Heart right ventricle (tissue), 16 donors: ENCODE measurements at regions not wholly inside any gene's neighbourhood (a gene's known extent, or its start where the extent isn't known, plus 50 kb on each side); places are given as distances from the start of the nearest gene placed in this dataset.

Experiments used
- ATAC-seq, 8 donors: fragments of 200-7000 bp; cut with Tn5 transposase; one replicate each; pipeline ENCODE4 v1.9.1; 2020; ENCODE audit warnings: mild to moderate bottlenecking in 8 of 8, moderate library complexity in 8 of 8, moderate number of reproducible peaks in 1 of 8
- DNase-seq, 2 donors: peaks; one replicate each; pipeline ENCODE4 v3.0.0-alpha.2; 2020
- H3K27ac ChIP-seq, 10 donors: fragments of 200-600 bp; sonication (generic) in 2 of 10; one replicate each; pipeline versions ENCODE4 v1.5.0 to v1.8.0; 2020 to 2022; ENCODE audit warnings: mild to moderate bottlenecking in 3 of 10
- H3K27me3 ChIP-seq, 7 donors: fragments of 200-600 bp; one replicate each; pipeline ENCODE4 v1.8.0; 2021 to 2022; ENCODE audit warnings: mild to moderate bottlenecking in 2 of 7
- H3K36me3 ChIP-seq, 9 donors: fragments of 200-600 bp; sonication (generic) in 1 of 9; one replicate each; pipeline versions ENCODE4 v1.5.0 to v1.8.0; 2020 to 2022; ENCODE audit warnings: mild to moderate bottlenecking in 2 of 9
- H3K4me1 ChIP-seq, 9 donors: fragments of 200-600 bp; sonication (generic) in 1 of 9; one replicate each; pipeline versions ENCODE4 v1.5.0 to v1.8.0; 2020 to 2022; ENCODE audit warnings: mild to moderate bottlenecking in 4 of 9
- H3K4me3 ChIP-seq, 10 donors: fragments of 200-600 bp; sonication (generic) in 2 of 10; one replicate each; pipeline versions ENCODE4 v1.5.0 to v1.8.0; 2020 to 2022; ENCODE audit warnings: mild to moderate bottlenecking in 7 of 10, moderate library complexity in 2 of 10
- H3K9me3 ChIP-seq, 11 donors: fragments of 200-600 bp in 10 of 11; sonication (generic) in 2 of 11; one replicate each; pipeline versions ENCODE4 v1.5.0 to v1.8.0; 2013 to 2022; ENCODE audit warnings: mild to moderate bottlenecking in 2 of 11, control low read depth in 1 of 11, moderate library complexity in 1 of 11
- CTCF ChIP-seq, 9 donors: fragments of 200-600 bp; sonication (generic) in 2 of 9; IDR thresholded peaks; one replicate each; pipeline versions ENCODE4 v1.5.0 to v1.8.0; 2021 to 2022; ENCODE audit warnings: antibody characterized with exemption in 9 of 9, mild to moderate bottlenecking in 5 of 9, moderate library complexity in 1 of 9
- WGBS, 2 donors: extraction: QIAGEN DNeasy Blood & Tissue Kit; methylation state at CpG; one replicate each; pipeline ENCODE4 v1.1.7; 2013; ENCODE audit warnings: inconsistent platforms in 1 of 2; 5-methylcytosine and 5-hydroxymethylcytosine counted together
- intact Hi-C, 10 donors: fragments of 100-400 bp; cut with DNase I; formaldehyde crosslinking; loops; one replicate each; pipeline versions ENCODE4 v1.11.1 to v1.14.2; 2022
- donor health status: Arrhythmogenic right ventricular cardiomyopathy.
- donor health status: ischemic (EF 13 %, LVEDD 7.1; RV severe dilation, severe dysfunction).
- donor health status: healthy with polysubstance abuse.
- donor health status: DM: no; HTN: yes; CAD: no.
- donor health status: DM: no; HTN: no; CAD: no.
- donor health status: ischemic (EF 25% LVEDD 6.9; RV normal size, moderate dysfunction).
- donor health status: ischemic (EF 25% LVEDD 5.7; RV mildly dilated, moderate dysfunction).
- donor health status: healthy.
- donor health status: DM: yes; HTN: yes; CAD: no.
- donor health status: Ischemic cardiomyopathy.
- donor health status: ischemic (EF 35%, LVEDD 5.7; RV mildly dilated, moderate dysfunction).
- donor health status: nonischemic (EF 11% LVEDD 7.7; RV severe dilation, severe dysfunction).
- donor health status: DM: yes; HTN: yes; CAD: no.
- donor health status: PGD.
- donor health status: ischemic (EF 29% LVEDD 5.4; RV normal size, mild dysfunction).
- donor health status: nonischemic (EF 23%, LVEDD 6.1; RV moderate dilation, normal function).

GRCh38 chr15:29476503-29477080, 207.0 kb upstream of the NSMCE3 start:
- TF ChIP-seq CTCF (IDR thresholded peaks at IDR 0.05) = no peak
- no peaks in the 10 kb centered on the region for H3K36me3 ChIP-seq
- WGBS, 2 donors = 84 to 91% methylated on average over 17 of the region's 17 CpGs
- no peak overlapping the region for H3K27ac ChIP-seq
- H3K4me1 ChIP-seq = no peaks in the 10 kb centered on the region
- intact Hi-C loops = no loop called here
- no peaks in the 10 kb centered on the region for H3K27me3 ChIP-seq
- H3K9me3 ChIP-seq = no peaks in the 10 kb centered on the region
- no peak overlapping the region for H3K4me3 ChIP-seq
- ATAC-seq (no peak), DNase-seq (no peak)

DNA sequence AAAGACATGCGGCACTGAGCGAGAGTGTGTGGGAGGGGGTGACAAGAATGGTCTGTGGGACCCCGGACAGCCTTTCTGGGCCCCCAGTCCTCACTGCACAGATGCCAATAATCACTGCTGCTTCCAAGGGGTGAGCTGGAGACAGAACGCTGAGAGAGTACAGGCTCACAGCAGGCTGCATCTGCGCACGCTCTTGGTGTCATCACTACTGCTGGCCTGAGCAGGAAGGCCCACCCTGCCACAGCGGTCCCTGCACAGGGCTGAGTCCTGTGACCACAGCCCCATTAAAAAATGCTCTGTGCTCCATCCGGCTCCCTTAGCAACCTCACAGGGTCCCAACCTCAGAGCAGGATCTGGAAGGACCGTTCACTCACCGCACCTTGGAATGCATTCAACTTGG, 205.5 kb upstream of the NSMCE3 start:
- H3K4me3 ChIP-seq = no peak overlapping the region
- WGBS, 2 donors = 91% methylated on average over 10 of the region's 10 CpGs
- intact Hi-C loops = no loop called here

GRCh38 chr15:29473621-29474105, 204.0 kb upstream of the NSMCE3 start:
- intact Hi-C loops = no loop called here
- no peaks in the 10 kb centered on the region for H3K4me1 ChIP-seq
- ATAC-seq (no peak), DNase-seq (no peak)
- H3K27me3 ChIP-seq = no peaks in the 10 kb centered on the region
- no peak overlapping the region for H3K27ac ChIP-seq
- TF ChIP-seq CTCF (IDR thresholded peaks at IDR 0.05) = no peak
- H3K9me3 ChIP-seq = no peaks in the 10 kb centered on the region
- no peaks in the 10 kb centered on the region for H3K36me3 ChIP-seq
- no peak overlapping the region for H3K4me3 ChIP-seq
- WGBS, 2 donors = 86 to 92% methylated on average over 17 of the region's 17 CpGs

More for the DNA sequence above, 205.5 kb upstream of the NSMCE3 start:
- no peak for TF ChIP-seq CTCF (IDR thresholded peaks at IDR 0.05)
- ATAC-seq (no peak), DNase-seq (no peak)
- H3K9me3 ChIP-seq = no peaks in the 10 kb centered on the region
- no peaks in the 10 kb centered on the region for H3K36me3 ChIP-seq
- H3K27ac ChIP-seq = no peak overlapping the region
- no peaks in the 10 kb centered on the region for H3K4me1 ChIP-seq
- no peaks in the 10 kb centered on the region for H3K27me3 ChIP-seq

DNA sequence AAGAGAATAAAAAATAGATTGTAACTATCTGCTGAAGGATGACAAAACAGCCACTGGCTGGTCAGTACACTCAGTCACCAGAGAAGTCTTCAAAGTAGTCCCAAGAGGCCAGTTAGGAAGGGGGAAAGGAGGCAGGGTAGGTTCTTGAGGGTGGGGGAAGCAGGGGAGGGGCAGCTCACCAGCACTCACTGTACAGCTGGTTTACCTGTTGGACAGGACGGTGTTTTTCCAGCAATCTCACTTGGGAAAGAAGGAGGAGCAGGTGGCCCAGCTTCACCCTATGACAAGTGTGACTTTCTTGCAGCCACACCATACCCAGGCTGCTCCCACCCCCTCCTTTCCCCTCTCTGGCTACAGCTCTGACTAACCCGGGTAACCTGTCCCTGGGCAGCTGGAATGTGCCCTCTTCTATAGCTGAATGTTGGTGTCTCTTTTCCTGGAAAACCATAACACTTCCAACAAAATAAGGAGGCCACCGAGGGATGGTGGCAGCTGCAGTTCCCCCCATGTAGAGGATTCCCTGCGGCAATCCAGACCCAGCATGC, 203.4 kb upstream of the NSMCE3 start:
- H3K27ac ChIP-seq = no peak overlapping the region
- no peak for TF ChIP-seq CTCF (IDR thresholded peaks at IDR 0.05)
- H3K27me3 ChIP-seq = no peaks in the 10 kb centered on the region
- H3K4me3 ChIP-seq = no peak overlapping the region
- WGBS, 2 donors = 79 to 87% methylated on average over 4 of the region's 4 CpGs
- H3K36me3 ChIP-seq = no peaks in the 10 kb centered on the region
- intact Hi-C loops = no loop called here
- H3K9me3 ChIP-seq = no peaks in the 10 kb centered on the region
- no peak for ATAC-seq
- H3K4me1 ChIP-seq = no peaks in the 10 kb centered on the region
- no peak for DNase-seq
